GM19468 (cell line): ENCODE measurements at regions not wholly inside any gene's neighbourhood (a gene's known extent, or its start where the extent isn't known, plus 50 kb on each side); places are given as distances from the start of the nearest gene placed in this dataset.

Experiments
- ATAC-seq: cut with Tn5 transposase; IDR thresholded peaks from one replicate; pipeline ENCODE4 v1.9.1; 2021; ENCODE audit warnings: mild to moderate bottlenecking, moderate library complexity, moderate number of reproducible peaks; ENCODE audit not compliant: unreplicated experiment; ENCODE audit errors: extremely low read depth

DNA sequence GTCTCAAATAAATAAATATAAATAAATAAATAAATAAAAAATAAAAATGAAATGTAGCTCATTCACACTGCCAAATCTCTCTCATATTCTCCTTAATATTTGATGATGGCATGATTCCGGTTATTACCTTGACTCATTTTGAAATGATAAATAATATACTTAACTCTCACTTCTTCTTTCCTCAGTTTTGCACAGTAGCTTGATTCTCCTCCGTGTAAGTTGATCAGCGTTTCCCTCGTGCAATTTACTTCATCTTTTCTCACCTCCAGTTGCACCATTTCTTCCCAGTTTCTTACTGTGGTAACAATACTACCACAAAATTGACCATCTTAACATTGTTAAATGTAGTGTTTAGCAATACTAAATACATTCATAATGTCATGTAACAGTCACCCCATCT lies 111.6 kb downstream of the RIPK4 start:
- ATAC-seq: no peak

DNA sequence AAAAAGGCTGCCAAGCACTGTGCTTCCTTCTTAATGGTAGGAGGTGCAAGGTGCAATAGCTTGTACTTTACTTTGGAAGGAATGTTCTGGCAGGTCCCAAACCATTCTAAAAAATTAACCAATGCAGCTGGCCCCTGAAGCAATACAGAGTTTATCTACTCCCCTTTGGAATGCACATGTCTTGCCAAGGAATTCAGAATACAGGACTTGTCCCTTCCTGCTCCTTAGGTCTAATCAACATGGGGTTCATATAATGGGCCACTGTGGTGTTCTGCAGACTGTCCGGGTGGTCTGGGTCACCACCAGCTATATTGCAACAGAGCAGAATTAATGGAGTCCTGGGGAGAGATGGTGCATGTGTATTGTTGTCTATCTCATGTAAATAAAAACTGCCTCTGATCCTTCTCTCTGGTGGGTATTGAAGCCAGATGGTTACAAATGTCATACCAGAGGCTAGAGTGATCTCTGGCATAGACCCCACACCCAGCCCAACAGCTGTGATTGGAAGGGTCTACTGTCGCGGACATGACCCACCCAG lies 112.8 kb downstream of the RIPK4 start:
- ATAC-seq: no peak

DNA sequence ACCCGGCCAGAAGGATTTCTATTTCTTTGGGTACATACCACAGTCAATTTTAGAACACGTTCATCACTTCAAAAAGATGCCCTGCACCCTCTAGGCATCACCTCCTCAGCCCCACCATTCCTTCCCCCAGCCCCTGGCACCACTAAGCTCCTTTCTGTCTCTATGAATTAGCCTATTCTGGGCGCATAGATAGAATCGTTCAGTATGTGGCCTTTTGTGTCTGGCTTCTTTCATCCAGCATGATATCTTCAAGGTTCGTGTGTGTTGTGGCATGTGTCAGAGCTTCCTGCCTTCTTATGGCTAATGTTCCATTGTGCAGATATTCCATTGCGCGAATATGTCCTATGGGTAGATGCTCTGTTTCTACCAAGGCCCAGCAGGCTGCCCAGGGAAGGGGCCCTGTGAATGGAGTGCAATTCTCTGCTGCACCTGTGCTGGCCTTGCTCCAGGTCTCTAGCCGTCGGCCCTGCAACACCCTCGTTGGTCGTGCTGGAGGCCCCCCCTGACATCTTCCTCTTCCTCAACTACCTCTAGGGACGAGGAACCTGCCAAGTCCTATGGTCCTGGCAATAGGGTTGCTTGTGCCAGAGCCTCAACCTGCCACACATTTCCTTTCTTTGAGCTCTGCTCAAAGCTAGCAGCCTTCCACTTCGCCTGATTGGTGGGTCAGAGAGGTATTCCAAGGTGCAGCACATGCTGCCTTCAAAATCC lies 113.5 kb downstream of the RIPK4 start:
- ATAC-seq: no peak

- ATAC-seq: no peak
These were observed 115.0 kb downstream of the RIPK4 start for GRCh38 chr21:41651830-41652229.

GRCh38 chr21:41651406-41651805 lies 115.4 kb downstream of the RIPK4 start:
- no peak for ATAC-seq

GRCh38 chr21:41650526-41651145 lies 116.2 kb downstream of the RIPK4 start:
- ATAC-seq: no peak

DNA sequence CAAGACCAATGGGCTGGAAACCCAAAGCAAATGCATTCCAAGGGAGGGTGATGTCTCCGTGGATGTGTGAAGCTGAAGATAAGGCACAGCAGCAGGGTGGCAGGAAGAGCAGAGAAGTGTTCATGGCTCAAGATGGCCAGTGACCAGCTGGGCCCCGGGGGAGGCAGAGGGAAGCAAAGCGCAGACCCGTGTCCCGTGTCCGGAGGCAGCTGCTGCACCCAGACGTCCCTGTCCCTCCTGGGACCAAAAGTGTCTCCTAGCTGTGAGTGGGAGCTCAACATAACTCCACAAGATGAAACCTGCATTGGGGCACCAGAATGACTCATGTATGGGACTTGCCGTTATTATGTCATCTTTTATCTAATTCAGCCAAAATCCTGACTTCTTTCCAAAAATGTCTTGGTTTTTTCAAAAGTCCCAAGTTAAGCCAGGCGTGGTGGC lies 118.2 kb downstream of the RIPK4 start:
- no peak for ATAC-seq

DNA sequence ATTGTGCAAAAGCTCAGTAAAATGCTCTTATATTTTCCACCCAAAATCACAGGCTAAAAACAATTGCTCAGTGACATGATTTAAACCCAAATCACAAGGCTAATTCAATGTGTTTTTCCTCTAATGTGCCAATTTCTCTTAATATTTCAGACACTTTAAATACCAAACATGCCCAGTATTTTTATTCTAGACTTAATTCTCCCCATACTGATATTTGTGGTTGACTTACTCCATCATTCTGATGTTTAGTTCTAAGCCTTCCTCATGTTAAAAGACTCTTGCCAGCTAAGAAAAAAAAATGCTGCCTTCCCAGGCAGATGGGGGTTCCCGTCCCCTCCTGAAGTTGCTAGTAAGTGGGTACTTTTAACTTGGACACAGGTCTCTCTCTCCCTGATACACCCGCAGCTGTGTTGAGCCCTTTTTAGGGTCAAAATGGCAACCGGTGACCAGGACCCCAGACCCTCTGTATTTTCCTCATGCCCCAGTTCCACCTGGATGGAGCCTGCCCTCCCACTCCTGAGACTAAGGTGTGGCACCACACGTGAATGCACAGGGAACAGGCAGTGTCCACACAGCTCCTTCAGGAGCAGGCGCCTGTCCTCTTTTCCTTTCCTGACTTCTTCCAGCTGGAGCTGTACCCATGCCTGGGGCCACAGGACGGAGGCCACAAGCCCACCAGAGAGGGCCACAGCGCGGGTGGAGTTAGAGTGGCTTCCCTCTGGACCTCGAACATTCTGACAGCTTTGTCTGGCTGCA lies 118.9 kb downstream of the RIPK4 start:
- ATAC-seq: no peak

- ATAC-seq: no peak
These were observed 123.4 kb downstream of the RIPK4 start for GRCh38 chr21:41643246-41643966.

- ATAC-seq: no peak
These were observed 124.8 kb downstream of the RIPK4 start for GRCh38 chr21:41641821-41642701.

DNA sequence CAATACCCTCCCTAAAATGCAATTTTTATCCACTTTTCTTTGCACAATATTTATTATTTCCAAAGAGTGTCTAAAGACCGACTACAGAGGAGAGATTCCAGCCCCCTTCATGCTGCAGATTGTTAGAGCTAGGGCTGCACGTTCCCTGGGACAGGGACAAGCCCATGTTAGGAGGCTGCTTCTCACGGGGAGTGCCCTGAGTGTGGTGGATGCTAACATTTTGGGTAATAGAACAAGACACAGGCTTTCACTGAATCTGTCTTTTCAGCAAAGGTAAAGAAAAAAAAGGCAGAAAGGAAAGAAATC lies 125.4 kb downstream of the RIPK4 start:
- ATAC-seq: no peak

GRCh38 chr21:41640748-41641509 lies 125.9 kb downstream of the RIPK4 start:
- ATAC-seq: no peak

DNA sequence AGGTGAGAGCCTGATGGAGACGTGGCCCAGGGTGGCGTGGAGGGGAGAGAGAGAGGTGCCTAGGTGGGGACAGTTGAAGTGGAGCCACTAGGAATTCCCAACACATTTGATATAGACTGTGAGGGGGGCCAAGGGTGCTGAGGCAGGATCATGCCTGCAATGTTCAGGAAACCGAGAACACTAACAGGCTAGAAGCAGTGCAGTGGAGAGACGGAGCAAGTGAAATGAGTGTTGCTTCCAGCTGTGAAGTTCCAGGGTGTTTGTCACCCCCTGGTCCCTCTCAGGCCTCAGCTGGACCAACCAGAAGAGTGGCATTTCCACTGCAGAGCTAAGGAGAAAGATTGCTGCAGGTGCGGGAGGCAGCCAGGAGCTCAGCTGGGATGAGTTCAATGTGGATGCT lies 127.1 kb downstream of the RIPK4 start:
- no peak for ATAC-seq

GRCh38 chr21:41639336-41639735 lies 127.5 kb downstream of the RIPK4 start:
- no peak for ATAC-seq

DNA sequence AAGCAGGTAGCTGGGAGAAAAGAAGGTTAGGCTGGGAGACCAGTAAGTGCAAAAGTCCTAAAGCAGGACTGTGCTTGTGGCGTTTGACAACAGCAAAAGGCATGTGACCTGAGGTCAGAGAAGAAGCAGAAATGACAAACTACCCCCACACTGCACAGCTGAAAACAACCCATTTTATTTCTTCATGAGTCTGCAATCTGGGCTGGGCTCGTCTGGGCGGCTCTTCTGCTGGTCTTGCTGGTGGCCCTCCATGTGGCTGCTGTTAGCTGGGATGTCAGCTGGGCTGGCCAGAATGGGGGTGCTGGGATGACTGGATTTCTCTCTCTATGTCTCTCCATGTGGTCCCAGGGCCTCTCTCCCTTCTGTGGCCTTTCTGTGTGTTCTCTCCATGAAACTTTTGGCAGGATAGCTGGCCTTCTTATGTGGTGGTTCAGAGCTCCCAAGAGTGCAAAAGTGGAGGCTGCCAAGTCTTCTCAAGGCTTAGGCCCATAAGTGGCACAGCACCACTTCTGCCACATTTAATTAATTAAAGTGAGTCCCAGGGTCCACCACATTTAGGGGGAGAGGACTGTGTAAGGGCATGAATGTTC lies 128.6 kb downstream of the RIPK4 start:
- ATAC-seq: no peak

GRCh38 chr21:41636636-41637630 lies 129.0 kb upstream of the TMPRSS2 start:
- no peak for ATAC-seq

- ATAC-seq: no peak
These were observed 127.9 kb upstream of the TMPRSS2 start for GRCh38 chr21:41635874-41636273.
